ENCODE measurements at regions not wholly inside any gene's neighbourhood (a gene's known extent, or its start where the extent isn't known, plus 50 kb on each side); places are given as distances from the start of the nearest gene placed in this dataset.

DNA sequence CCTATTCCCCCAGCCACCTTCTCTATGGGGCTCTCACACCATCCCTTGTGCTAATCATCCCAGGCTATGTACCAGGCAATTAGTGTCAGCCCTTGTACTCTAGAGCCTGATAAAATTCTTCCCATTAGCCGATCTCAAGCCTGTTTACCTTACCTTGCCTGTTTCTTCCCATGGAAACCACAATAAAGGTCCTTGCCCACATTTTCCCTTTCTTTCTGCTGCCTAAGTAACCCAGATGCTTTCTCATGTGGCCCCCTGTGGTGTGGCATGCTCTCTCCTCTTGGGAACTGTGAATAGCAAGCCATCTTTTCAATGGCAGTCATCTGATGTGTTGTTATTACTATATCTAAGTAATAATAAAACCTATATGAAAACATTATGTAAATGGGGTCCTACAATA, 265.8 kb upstream of the ELAC2 start:
- H3K4me3 ChIP-seq (replicated peaks; ENCODE audit: low read depth, low read length) = no peak overlapping the region
- no peak for DNase-seq (ENCODE audit: low read depth)
- TF ChIP-seq, protein P1, sequence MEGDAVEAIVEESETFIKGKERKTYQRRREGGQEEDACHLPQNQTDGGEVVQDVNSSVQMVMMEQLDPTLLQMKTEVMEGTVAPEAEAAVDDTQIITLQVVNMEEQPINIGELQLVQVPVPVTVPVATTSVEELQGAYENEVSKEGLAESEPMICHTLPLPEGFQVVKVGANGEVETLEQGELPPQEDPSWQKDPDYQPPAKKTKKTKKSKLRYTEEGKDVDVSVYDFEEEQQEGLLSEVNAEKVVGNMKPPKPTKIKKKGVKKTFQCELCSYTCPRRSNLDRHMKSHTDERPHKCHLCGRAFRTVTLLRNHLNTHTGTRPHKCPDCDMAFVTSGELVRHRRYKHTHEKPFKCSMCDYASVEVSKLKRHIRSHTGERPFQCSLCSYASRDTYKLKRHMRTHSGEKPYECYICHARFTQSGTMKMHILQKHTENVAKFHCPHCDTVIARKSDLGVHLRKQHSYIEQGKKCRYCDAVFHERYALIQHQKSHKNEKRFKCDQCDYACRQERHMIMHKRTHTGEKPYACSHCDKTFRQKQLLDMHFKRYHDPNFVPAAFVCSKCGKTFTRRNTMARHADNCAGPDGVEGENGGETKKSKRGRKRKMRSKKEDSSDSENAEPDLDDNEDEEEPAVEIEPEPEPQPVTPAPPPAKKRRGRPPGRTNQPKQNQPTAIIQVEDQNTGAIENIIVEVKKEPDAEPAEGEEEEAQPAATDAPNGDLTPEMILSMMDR (IDR thresholded peaks at IDR 0.05; ENCODE audit: low read length, missing control alignments) = no peak

- TF ChIP-seq, protein P1 (IDR thresholded peaks at IDR 0.05; ENCODE audit: low read length, missing control alignments) = no peak
- no peak overlapping the region for H3K4me3 ChIP-seq (replicated peaks; ENCODE audit: low read depth, low read length)
- no peak for DNase-seq (ENCODE audit: low read depth)
Observed at GRCh38 chr17:13281626-13282025, 263.8 kb upstream of the ELAC2 start.

DNA sequence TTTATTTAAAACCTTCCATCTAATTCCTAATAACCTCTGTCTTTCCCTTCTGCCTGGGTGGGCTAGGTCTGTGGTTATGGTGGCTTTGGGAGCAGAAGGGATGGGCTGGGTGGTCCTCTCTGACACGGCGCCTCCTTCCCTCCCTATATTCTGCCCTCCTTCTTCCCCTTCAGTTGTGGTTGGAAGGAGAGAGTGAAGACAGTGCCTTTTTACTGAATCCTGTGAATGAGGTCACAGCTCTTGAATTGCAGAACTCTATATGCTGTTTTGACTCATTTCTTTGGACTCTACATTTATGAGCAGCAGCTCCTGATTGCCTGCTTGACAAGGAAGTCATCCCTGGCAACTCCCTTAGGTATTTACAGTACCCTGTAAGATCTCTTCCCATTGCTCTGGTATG, 256.0 kb upstream of the ELAC2 start:
- DNase-seq (ENCODE audit: low read depth) = no peak
- no peak overlapping the region for H3K4me3 ChIP-seq (replicated peaks; ENCODE audit: low read depth, low read length)
- TF ChIP-seq, protein P1 (IDR thresholded peaks at IDR 0.05; ENCODE audit: low read length, missing control alignments) = no peak

DNA sequence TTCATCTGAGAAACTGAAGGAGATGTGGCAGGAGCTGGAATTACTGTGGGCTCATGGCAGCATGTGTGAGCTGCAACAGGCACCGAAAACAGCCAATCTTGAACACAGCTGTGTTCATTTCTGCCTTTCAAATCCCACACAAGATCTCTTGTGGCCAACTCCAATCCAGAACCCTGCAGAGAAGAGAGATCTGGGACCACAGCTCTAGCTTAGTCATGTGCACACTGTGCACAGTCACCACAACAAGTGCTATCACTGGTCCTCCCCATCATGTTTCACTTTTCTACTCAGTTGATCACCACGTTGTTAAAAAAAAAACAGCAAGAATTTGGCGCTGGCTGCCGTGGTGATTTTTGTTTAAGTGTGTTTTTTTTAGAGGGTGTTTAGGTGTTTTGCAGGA, 254.5 kb upstream of the ELAC2 start:
- no peak for DNase-seq (ENCODE audit: low read depth)

DNA sequence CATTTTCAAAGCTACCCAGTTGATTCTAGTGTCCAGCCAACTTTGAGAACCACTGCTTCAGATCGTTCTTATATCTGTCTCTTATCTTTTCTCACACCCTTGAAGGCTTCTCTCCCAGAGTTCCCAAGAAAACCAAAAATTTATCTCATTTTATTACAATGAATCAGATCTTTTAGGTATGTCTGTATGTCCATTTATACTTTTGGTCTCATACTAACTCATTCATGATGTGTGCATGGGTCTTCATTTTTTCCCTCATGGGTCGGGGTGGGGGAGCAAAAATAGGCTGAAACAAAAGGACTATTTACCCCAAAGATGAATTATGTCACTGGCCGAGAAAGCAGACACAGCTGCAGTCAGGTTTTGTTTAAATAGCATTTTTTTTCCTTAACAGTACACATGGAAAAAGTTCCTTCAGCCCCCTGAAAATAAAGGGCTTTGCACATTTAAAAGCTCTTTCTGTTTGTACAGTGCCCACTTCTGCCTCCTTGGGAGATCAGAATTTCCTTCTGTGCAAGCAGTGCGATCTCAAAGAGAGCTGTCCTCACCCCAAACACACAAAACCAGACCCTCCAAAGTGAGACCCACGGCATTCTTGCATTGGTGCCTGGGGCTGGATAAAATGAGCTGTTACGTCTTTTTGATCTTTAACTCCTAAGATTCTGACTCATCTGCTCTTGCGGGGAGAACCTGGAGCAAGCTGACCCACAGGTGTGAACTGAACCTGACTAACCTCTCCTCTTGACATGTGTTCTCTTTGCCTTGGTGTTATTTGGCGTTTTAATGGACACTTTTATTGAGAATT, 251.2 kb upstream of the ELAC2 start:
- DNase-seq (ENCODE audit: low read depth) = no peak
- TF ChIP-seq, protein P1 (IDR thresholded peaks at IDR 0.05; ENCODE audit: low read length, missing control alignments) = no peak

More for the DNA sequence above, 254.5 kb upstream of the ELAC2 start:
- TF ChIP-seq, protein P1 (IDR thresholded peaks at IDR 0.05; ENCODE audit: low read length, missing control alignments) = no peak
- H3K4me3 ChIP-seq (replicated peaks; ENCODE audit: low read depth, low read length) = no peak overlapping the region

GRCh38 chr17:13266606-13267005, 248.8 kb upstream of the ELAC2 start:
- no peak overlapping the region for H3K4me3 ChIP-seq (replicated peaks; ENCODE audit: low read depth, low read length)
- no peak for DNase-seq (ENCODE audit: low read depth)

More for the DNA sequence above, 251.2 kb upstream of the ELAC2 start:
- H3K4me3 ChIP-seq (replicated peaks; ENCODE audit: low read depth, low read length) = no peak overlapping the region

More at GRCh38 chr17:13266606-13267005, 248.8 kb upstream of the ELAC2 start:
- TF ChIP-seq, protein P1 (IDR thresholded peaks at IDR 0.05; ENCODE audit: low read length, missing control alignments) = no peak
